ENCODE measurements at regions not wholly inside any gene's neighbourhood (a gene's known extent, or its start where the extent isn't known, plus 50 kb on each side); places are given as distances from the start of the nearest gene placed in this dataset.

- Histone ChIP-seq H3K4me1 (replicated peaks; ENCODE audit: insufficient read depth) (peaks cover 36% of the 10 kb centered on the region), H3K36me3 (ENCODE audit: low read depth) (no peaks in the 10 kb centered on the region), H3K4me2 (no peak overlapping the region), H3K79me2 (ENCODE audit: low read depth) (peaks cover 100% of the 10 kb centered on the region), H3K27ac (no peak overlapping the region), H4K20me1 (ENCODE audit: insufficient read depth) (peaks cover 4% of the 10 kb centered on the region), H3K4me3 (no peak overlapping the region), H3K9me3 (ENCODE audit: insufficient read depth, low read depth) (no peaks in the 10 kb centered on the region), H2AFZ (no peak overlapping the region), H3K9me2 (ENCODE audit: insufficient read depth) (no peaks in the 10 kb centered on the region), H3K27me3 (ENCODE audit: insufficient read depth, low read depth) (no peaks in the 10 kb centered on the region), H3F3A (ENCODE audit: insufficient read depth, low read depth) (0 out of 2 replicates have a peak, but pooled peaks cover 7% of the 10 kb centered on the region)
- no peak for DNase-seq
- ChIA-PET POLR2A (ENCODE audit: unreplicated experiment) (no interaction called here), CTCF (no interaction called here)
- no TSS peak for BruUV-seq (replicated peaks)
- TF ChIP-seq CTCF (conservative IDR thresholded peaks at IDR 0.05): no peak
- TF ChIP-seq EZH2 (IDR thresholded peaks at IDR 0.05; ENCODE audit: low read depth): no peak
- intact Hi-C loops (cut with micrococcal nuclease; ENCODE audit: unreplicated experiment): no loop called here
These were observed 433.7 kb downstream of the SHQ1 start for GRCh38 chr3:72414481-72415016.

GRCh38 chr3:72413228-72413627 lies 435.0 kb downstream of the SHQ1 start:
- Histone ChIP-seq H3K4me1 (replicated peaks; ENCODE audit: insufficient read depth) (peaks cover 36% of the 10 kb centered on the region), H3K27ac (no peak overlapping the region), H3F3A (ENCODE audit: insufficient read depth, low read depth) (0 out of 2 replicates have a peak, but pooled peaks cover 7% of the 10 kb centered on the region), H3K4me2 (no peak overlapping the region), H4K20me1 (ENCODE audit: insufficient read depth) (peaks cover 4% of the 10 kb centered on the region), H3K27me3 (ENCODE audit: insufficient read depth, low read depth) (no peaks in the 10 kb centered on the region), H3K79me2 (ENCODE audit: low read depth) (peaks cover 100% of the 10 kb centered on the region), H3K9me3 (ENCODE audit: insufficient read depth, low read depth) (no peaks in the 10 kb centered on the region), H3K36me3 (ENCODE audit: low read depth) (no peaks in the 10 kb centered on the region), H3K9me2 (ENCODE audit: insufficient read depth) (no peaks in the 10 kb centered on the region), H3K4me3 (no peak overlapping the region), H2AFZ (no peak overlapping the region)
- ChIA-PET POLR2A (ENCODE audit: unreplicated experiment) (no interaction called here), CTCF (no interaction called here)
- BruUV-seq (replicated peaks): no TSS peak
- no peak for DNase-seq
- intact Hi-C loops (cut with micrococcal nuclease; ENCODE audit: unreplicated experiment): no loop called here
- TF ChIP-seq EZH2 (IDR thresholded peaks at IDR 0.05; ENCODE audit: low read depth) (no peak), CTCF (conservative IDR thresholded peaks at IDR 0.05) (no peak)

GRCh38 chr3:72412340-72412956 lies 435.8 kb downstream of the SHQ1 start:
- no peak overlapping the region for H3K4me3 ChIP-seq
- H2AFZ ChIP-seq: no peak overlapping the region
- intact Hi-C loops (cut with micrococcal nuclease; ENCODE audit: unreplicated experiment): no loop called here
- peaks cover 32% of the 10 kb centered on the region for H3K4me1 ChIP-seq (replicated peaks; ENCODE audit: insufficient read depth)
- TF ChIP-seq CTCF (conservative IDR thresholded peaks at IDR 0.05): no peak
- TF ChIP-seq EZH2 (IDR thresholded peaks at IDR 0.05; ENCODE audit: low read depth): no peak
- no peaks in the 10 kb centered on the region for H3K36me3 ChIP-seq (ENCODE audit: low read depth)
- ChIA-PET POLR2A (ENCODE audit: unreplicated experiment) (interaction anchor here (0.6 kb wide), 1 partner anchor 323 kb away, joined by 3 read pairs; no protein-coding TSS in a partner anchor), CTCF (no interaction called here)
- no peaks in the 10 kb centered on the region for H3K27me3 ChIP-seq (ENCODE audit: insufficient read depth, low read depth)
- no peak overlapping the region for H3K27ac ChIP-seq
- H3K79me2 ChIP-seq (ENCODE audit: low read depth): peaks cover 100% of the 10 kb centered on the region
- no peak for DNase-seq
- 0 out of 2 replicates have a peak, but pooled peaks cover 7% of the 10 kb centered on the region for H3F3A ChIP-seq (ENCODE audit: insufficient read depth, low read depth)
- H3K9me3 ChIP-seq (ENCODE audit: insufficient read depth, low read depth): no peaks in the 10 kb centered on the region
- H3K9me2 ChIP-seq (ENCODE audit: insufficient read depth): no peaks in the 10 kb centered on the region
- peaks cover 6% of the 10 kb centered on the region for H4K20me1 ChIP-seq (ENCODE audit: insufficient read depth)
- H3K4me2 ChIP-seq: no peak overlapping the region
- no TSS peak for BruUV-seq (replicated peaks)
